A673 (cell line): ENCODE measurements at regions not wholly inside any gene's neighbourhood (a gene's known extent, or its start where the extent isn't known, plus 50 kb on each side); places are given as distances from the start of the nearest gene placed in this dataset.
A peak's percentile ranks its signal among the peaks of the same experiment; 100 is the strongest.

Experiments used
- BruUV-seq: library from RNA; stranded (reverse); fragments of 400-500 nt; replicated peaks from 2 replicates; lab custom pipeline; 2021; lab: Mats Ljungman, UMichigan
- CTCF ChIA-PET: fragments of 300-600 bp; sonication (Branson Sonifier 250); formaldehyde crosslinking; loops from one replicate; lab custom pipeline; 2022; ENCODE audit warnings: antibody characterized with exemption; lab: Charles Lee
- POLR2A ChIA-PET: fragments of 300-600 bp; sonication (Branson Sonifier 250); formaldehyde crosslinking; loops from one replicate; lab custom pipeline; 2022; ENCODE audit warnings: antibody characterized with exemption; ENCODE audit not compliant: low non-redundant PET; lab: Charles Lee
- DNase-seq: peaks from one replicate; pipeline ENCODE4 v3.0.0-alpha.2; 2015; ENCODE audit warnings: low spot score
- H3K27ac ChIP-seq: fragments of 200-600 bp; sonication (generic); 2 replicates; pipeline ENCODE4 v1.5.1; 2016; ENCODE audit warnings: mixed run types, low read depth, mild to moderate bottlenecking, mixed read lengths, antibody characterized with exemption, low read length; ENCODE audit not compliant: poor library complexity, severe bottlenecking
- H3K27me3 ChIP-seq: fragments of 200-600 bp; sonication (generic); replicated peaks from 2 replicates; pipeline ENCODE4 v1.6.1; 2017; ENCODE audit warnings: mixed run types, low read depth, mild to moderate bottlenecking, mixed read lengths, antibody characterized with exemption, low read length; ENCODE audit not compliant: insufficient read depth, poor library complexity
- H3K36me3 ChIP-seq: fragments of 200-600 bp; sonication (generic); 2 replicates; pipeline ENCODE4 v1.6.1; 2016; ENCODE audit warnings: mixed run types, mild to moderate bottlenecking, mixed read lengths, antibody characterized with exemption, low read length; ENCODE audit not compliant: insufficient read depth, poor library complexity, severe bottlenecking
- H3K4me1 ChIP-seq: fragments of 200-600 bp; sonication (generic); 2 replicates; pipeline ENCODE4 v1.6.1; 2017; ENCODE audit warnings: mixed run types, mild to moderate bottlenecking, mixed read lengths, antibody characterized with exemption, low read length; ENCODE audit not compliant: insufficient read depth, poor library complexity, severe bottlenecking
- H3K4me3 ChIP-seq: fragments of 200-600 bp; sonication (generic); 2 replicates; pipeline ENCODE4 v1.5.1; 2016; ENCODE audit warnings: low read depth, mixed run types, mild to moderate bottlenecking, mixed read lengths, low read length; ENCODE audit not compliant: poor library complexity, severe bottlenecking
- H3K9me3 ChIP-seq: fragments of 200-600 bp; sonication (generic); 2 replicates; pipeline ENCODE4 v1.6.1; 2016; ENCODE audit warnings: mixed run types, low read depth, mild to moderate bottlenecking, mixed read lengths, antibody characterized with exemption, low read length; ENCODE audit not compliant: poor library complexity, severe bottlenecking
- EZH2 ChIP-seq: fragments of 200-600 bp; sonication (generic); IDR thresholded peaks from 2 replicates; pipeline ENCODE4 v1.6.1; 2017; ENCODE audit warnings: borderline replicate concordance, low read depth, mild to moderate bottlenecking, mixed read lengths, antibody characterized with exemption, low read length; ENCODE audit not compliant: poor library complexity, severe bottlenecking
- intact Hi-C: fragments of 100-400 bp; cut with micrococcal nuclease; formaldehyde crosslinking; loops from one replicate; pipeline ENCODE4 v1.10.0; 2022; ENCODE audit not compliant: unreplicated experiment
- TF ChIP-seq, protein P1 (sequence below): fragments of 300-800, 200-600 bp; sonication (generic); conservative IDR thresholded peaks from 2 replicates; pipeline ENCODE4 v1.5.1; 2017; ENCODE audit warnings: low read depth, mild to moderate bottlenecking, antibody characterized with exemption, low read length, moderate library complexity, mixed read lengths

DNA sequence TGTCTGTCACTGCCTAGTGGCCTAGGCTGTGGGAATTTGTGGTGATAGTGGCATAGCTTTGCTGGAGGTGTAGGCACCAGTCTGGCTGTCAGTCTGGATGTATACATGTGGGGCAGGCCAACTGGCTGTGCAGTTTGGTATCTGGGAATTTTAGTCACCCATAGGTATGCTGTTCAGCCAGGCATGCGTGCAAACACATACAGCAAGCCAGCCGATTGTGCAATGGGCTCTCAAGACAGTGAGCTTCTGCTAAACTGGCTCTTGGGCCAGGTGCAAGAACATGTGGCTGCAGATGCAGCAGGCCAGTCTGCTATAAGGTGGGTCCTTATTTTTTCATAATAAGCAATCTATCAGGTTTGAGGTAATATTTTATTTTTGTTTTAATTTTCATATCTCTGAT lies 87.1 kb upstream of the PLSCR5 start:
- BruUV-seq = no TSS peak
- no peaks in the 10 kb centered on the region for H3K36me3 ChIP-seq
- peaks cover 13% of the 10 kb centered on the region for H3K9me3 ChIP-seq
- no peak for DNase-seq
- no peaks in the 10 kb centered on the region for H3K4me1 ChIP-seq
- no peak overlapping the region for H3K4me3 ChIP-seq
- no peaks in the 10 kb centered on the region for H3K27me3 ChIP-seq
- POLR2A ChIA-PET = no interaction called here
- intact Hi-C loops = no loop called here
- H3K27ac ChIP-seq = no peak overlapping the region
- TF ChIP-seq EZH2 = no peak
- TF ChIP-seq, protein P1, sequence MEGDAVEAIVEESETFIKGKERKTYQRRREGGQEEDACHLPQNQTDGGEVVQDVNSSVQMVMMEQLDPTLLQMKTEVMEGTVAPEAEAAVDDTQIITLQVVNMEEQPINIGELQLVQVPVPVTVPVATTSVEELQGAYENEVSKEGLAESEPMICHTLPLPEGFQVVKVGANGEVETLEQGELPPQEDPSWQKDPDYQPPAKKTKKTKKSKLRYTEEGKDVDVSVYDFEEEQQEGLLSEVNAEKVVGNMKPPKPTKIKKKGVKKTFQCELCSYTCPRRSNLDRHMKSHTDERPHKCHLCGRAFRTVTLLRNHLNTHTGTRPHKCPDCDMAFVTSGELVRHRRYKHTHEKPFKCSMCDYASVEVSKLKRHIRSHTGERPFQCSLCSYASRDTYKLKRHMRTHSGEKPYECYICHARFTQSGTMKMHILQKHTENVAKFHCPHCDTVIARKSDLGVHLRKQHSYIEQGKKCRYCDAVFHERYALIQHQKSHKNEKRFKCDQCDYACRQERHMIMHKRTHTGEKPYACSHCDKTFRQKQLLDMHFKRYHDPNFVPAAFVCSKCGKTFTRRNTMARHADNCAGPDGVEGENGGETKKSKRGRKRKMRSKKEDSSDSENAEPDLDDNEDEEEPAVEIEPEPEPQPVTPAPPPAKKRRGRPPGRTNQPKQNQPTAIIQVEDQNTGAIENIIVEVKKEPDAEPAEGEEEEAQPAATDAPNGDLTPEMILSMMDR = no peak
- CTCF ChIA-PET = no interaction called here

- no peak for DNase-seq
- Histone ChIP-seq H3K27ac (no peak overlapping the region), H3K4me1 (peaks cover 18% of the 10 kb centered on the region), H3K36me3 (no peaks in the 10 kb centered on the region), H3K27me3 (no peaks in the 10 kb centered on the region), H3K4me3 (no peak overlapping the region), H3K9me3 (no peaks in the 10 kb centered on the region)
- ChIA-PET CTCF (no interaction called here), POLR2A (no interaction called here)
- intact Hi-C loops = no loop called here
- BruUV-seq = no TSS peak
- TF ChIP-seq EZH2 = no peak
- TF ChIP-seq, protein P1 = no peak
Measured at GRCh38 chr3:146685050-146685814, 80.1 kb upstream of the PLSCR5 start.

DNA sequence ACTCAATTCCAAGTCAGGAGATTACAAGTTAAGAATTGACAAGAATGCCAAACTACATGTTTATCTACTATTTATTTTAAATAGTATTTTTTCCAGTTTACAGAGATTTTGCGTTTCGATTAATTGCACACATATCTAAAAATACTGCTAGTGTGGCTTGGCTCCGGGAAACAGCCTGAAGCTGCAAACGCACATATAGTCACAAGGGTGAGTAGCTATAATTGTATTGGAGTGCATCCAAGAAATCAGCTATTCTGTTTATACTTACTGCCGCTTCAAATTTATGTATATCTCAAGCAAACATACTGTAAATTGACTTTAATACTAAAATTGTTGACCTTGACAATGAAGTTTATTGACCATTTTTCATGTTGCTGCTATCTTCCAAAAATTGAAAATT lies 77.0 kb upstream of the PLSCR5 start:
- no peaks in the 10 kb centered on the region for H3K36me3 ChIP-seq
- H3K9me3 ChIP-seq = no peaks in the 10 kb centered on the region
- peaks cover 18% of the 10 kb centered on the region for H3K4me1 ChIP-seq
- TF ChIP-seq, protein P1 = no peak
- TF ChIP-seq EZH2 = no peak
- ChIA-PET POLR2A (no interaction called here), CTCF (no interaction called here)
- no peak overlapping the region for H3K27ac ChIP-seq
- no peaks in the 10 kb centered on the region for H3K27me3 ChIP-seq
- intact Hi-C loops = no loop called here
- no TSS peak for BruUV-seq
- peak; percentile 61 for DNase-seq
- H3K4me3 ChIP-seq = no peak overlapping the region
